ENCODE measurements at regions not wholly inside any gene's neighbourhood (a gene's known extent, or its start where the extent isn't known, plus 50 kb on each side); places are given as distances from the start of the nearest gene placed in this dataset.

GRCh38 chr18:22626771-22627170, 209.1 kb upstream of the CTAGE1 start:
- TF ChIP-seq CTCF (IDR thresholded peaks at IDR 0.05) (no peak), POLR2A (IDR thresholded peaks at IDR 0.05) (no peak)

Data from esophagus squamous epithelium (tissue), 4 donors.